Head of caudate nucleus (tissue), 42 donors: ENCODE measurements at regions not wholly inside any gene's neighbourhood (a gene's known extent, or its start where the extent isn't known, plus 50 kb on each side); places are given as distances from the start of the nearest gene placed in this dataset.
"Not testable (repeated sequence)": the region's sequence is repeated elsewhere in the genome, so short reads cannot be mapped to it uniquely, and the experiment has no call there.

Experiments
- DNase-seq, 42 donors: peaks; one replicate each; pipeline versions ENCODE4 v3.0.0 to v3.0.0-alpha.2; 2020 to 2021; ENCODE audit warnings: mixed read lengths in 7 of 42
- intact Hi-C: fragments of 100-400 bp; cut with DNase I; formaldehyde crosslinking; loops from one replicate; pipeline ENCODE4 v1.15.0; 2022

DNA sequence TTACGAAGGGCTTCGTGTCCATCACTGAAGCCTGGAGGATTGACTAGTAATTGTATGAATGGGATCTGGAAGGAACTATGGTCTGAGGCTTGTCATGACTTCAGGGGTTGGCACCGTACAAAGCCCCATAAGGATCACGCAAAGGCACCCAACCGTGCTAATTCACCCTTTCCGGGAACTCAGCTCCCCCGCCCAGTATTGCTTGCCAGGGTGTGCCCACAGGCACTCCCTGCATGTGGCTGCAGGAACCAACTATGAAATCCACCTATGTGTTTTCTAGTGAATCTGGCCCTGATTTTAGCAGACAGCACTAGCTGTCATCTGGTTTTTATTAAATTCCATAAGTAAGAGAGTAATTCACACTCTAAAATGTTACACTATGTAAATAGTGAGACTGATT, 139.2 kb downstream of the TM2D1 start:
- no peak for DNase-seq
- intact Hi-C loops = no loop called here

DNA sequence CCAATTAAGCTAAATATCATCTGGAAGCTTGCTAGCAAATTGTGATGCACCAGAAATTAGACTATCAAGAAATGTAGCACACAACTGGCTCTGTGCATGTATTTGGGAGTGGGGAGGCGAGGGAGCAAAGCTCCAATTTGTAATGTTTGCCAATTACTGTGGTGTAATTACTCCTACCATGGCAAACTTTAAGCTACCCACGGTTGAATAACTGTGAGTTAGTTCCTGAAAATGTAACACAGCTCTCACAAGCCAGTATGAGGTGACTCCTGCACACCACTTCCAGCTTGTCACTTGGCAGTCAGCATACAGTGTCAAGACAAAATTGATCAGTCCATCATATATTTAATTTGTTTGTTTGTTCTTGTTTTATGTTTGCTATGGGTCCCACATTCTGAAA, 141.2 kb downstream of the TM2D1 start:
- intact Hi-C loops = no loop called here
- DNase-seq = no peak

GRCh38 chr1:61581251-61581650, 143.7 kb downstream of the TM2D1 start:
- no peak for DNase-seq
- intact Hi-C loops = no loop called here

- DNase-seq = no peak
- intact Hi-C loops = no loop called here
These were observed 144.5 kb downstream of the TM2D1 start for GRCh38 chr1:61580417-61580816.

DNA sequence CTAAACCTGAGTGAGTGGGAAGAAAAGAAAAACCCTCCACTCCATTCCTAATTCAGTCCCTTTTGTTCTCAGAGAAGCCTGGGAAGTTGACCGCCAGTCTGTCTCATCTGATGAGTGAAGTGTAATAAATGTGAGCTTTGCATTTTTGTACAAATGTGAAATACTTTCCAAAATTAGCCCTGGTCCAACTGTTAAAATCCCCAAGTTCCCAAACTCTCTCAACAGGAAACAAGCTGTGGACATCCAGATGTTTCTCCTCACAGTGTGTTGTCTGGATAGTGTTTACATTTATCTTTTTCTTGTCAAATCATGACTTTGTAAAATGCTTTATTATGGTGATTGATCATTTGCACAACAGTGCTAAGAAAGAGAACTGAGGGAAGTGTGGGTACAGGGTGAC, 145.1 kb downstream of the TM2D1 start:
- intact Hi-C loops = no loop called here
- DNase-seq = no peak

- intact Hi-C loops = no loop called here
- DNase-seq = no peak
These were observed 152.9 kb downstream of the TM2D1 start for GRCh38 chr1:61572046-61572445.

- no peak for DNase-seq
- intact Hi-C loops = no loop called here
These were observed 154.8 kb downstream of the TM2D1 start for GRCh38 chr1:61570191-61570590.

GRCh38 chr1:61569303-61569621, 155.7 kb downstream of the TM2D1 start:
- peak in 9 of 42 donors; percentile 14 to 45 (median 24) for DNase-seq
- intact Hi-C loops = no loop called here

- intact Hi-C loops = no loop called here
- peak in 4 of 42 donors; percentile 7 to 22 (median 12) for DNase-seq
These were observed 156.3 kb downstream of the TM2D1 start for GRCh38 chr1:61568460-61569302.

- no peak for DNase-seq
- intact Hi-C loops = no loop called here
These were observed 158.8 kb downstream of the TM2D1 start for GRCh38 chr1:61566177-61566576.

- DNase-seq = peak in 7 of 42 donors; percentile 4 to 75 (median 20)
- intact Hi-C loops = no loop called here
These were observed 161.3 kb downstream of the TM2D1 start for GRCh38 chr1:61563611-61564010.

DNA sequence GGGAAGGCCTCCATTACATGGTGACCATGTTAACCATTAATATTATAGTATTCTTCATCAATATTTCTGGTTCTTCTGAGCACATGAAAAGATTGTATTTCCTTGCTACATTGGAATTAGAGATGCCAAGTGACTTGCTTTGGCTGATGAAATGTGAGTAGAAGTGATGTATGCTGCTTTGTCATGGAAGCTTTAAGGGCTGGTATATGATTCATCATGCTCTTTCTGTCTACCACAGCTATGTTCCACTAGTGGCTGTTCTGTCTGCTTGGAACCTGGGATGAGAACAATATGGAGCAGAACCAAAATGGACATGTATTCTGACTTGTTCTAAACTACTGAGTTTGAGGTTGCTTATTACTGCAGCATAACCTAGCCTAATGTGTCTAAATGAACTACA, 163.3 kb downstream of the TM2D1 start:
- no peak for DNase-seq
- intact Hi-C loops = no loop called here

DNA sequence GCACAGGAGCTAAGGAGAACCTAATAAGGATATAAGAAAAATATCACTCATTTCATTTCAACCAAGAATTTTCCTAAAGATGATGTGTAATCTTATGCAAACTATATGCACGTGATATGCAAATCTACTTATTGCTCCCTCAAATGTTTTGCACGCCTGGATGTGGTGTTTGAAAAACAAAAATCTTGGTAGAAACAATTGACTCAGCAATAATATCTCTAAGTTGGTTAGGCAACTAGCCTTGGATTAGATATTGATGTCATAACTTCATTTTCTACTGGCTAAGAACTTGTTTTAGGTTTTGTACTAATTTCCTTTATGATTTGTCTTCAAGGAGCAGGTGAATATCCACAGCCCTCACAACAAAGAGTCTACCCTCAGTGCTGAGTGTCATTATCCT, 164.6 kb downstream of the TM2D1 start:
- intact Hi-C loops = no loop called here
- DNase-seq = no peak

DNA sequence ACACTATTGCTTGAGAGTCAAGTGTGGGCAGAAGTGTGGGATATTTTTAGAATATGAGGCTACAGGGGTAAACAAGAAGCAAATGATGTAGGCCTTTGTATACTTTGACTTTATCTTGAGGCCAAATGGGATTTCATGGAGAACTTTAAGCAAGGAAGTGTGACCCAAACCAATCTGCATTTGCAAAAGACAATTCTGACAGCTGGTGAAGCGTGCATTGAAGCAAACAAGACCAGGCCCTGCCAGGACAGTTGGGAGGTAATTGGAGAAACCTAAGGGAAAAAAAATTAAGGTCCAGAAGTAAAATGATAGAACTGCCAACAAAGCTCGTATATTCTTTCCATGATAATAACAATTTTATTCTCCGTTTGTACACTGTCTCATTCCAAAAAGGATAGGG, 168.3 kb downstream of the TM2D1 start:
- intact Hi-C loops = no loop called here
- no peak for DNase-seq

- intact Hi-C loops = no loop called here
- DNase-seq = no peak
These were observed 172.2 kb downstream of the TM2D1 start for GRCh38 chr1:61552630-61553305.

- DNase-seq, intact Hi-C loops: not testable (repeated sequence)
These were observed 177.6 kb downstream of the TM2D1 start for GRCh38 chr1:61547302-61547701.

- intact Hi-C loops = not testable (repeated sequence)
These were observed 180.1 kb downstream of the TM2D1 start for GRCh38 chr1:61544870-61545269.

DNA sequence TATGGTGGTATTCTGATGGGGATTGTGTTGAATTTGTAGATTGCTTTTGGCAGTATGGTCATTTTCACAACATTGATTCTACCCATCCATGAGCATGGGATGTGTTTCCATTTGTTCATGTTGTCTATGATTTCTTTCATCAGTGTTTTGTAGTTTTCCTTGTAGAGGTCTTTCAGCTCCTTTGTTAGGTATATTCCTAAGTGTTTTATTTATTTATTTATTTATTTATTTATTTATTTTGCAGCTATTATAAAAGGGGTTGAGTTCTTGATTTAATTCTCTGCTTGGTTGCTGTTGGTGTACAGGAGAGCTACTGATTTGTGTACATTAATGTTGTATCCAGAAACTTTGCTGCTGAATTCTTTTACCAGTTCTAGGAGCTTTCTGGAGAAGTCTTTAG, 181.4 kb downstream of the TM2D1 start:
- DNase-seq, intact Hi-C loops: not testable (repeated sequence)

More at GRCh38 chr1:61544870-61545269, 180.1 kb downstream of the TM2D1 start:
- not testable (repeated sequence) for DNase-seq

DNA sequence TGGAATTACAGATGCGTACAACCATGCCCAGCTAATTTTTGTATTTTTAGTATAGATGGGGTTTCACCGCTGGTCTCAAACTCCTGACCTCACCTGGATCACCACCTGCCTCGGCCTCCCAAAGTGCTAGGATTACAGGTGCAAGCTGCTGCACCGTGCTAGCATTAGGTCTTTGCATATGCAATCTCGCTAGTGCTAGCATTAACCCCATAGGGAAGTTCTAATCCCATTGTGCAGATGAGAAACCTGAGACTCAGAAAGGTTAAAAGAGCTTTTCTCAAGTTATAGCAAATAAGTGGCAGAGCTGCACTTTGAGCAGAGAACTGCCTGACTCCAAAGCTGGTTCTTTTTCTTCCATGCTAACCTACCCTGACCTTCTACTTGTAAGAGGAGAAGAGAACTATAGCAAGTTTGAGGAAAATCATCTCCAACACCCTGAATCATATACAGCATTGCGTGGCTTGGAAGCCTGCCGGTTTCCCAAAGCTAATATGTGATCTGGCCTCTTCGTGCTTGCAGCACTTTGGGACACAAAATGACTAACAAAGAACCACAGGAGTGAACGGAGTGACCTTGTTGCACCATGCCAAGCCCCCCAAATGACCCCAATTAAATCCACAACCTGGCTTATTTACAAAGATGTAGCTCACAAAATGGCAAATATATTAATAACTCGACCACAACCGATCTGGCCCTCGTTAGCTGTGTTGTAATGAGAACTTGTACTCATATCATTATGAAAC, 185.1 kb downstream of the TM2D1 start:
- no peak for DNase-seq
- intact Hi-C loops = no loop called here

- intact Hi-C loops = no loop called here
- no peak for DNase-seq
These were observed 186.7 kb downstream of the TM2D1 start for GRCh38 chr1:61538228-61538627.
